Loucy (cell line): ENCODE measurements at regions not wholly inside any gene's neighbourhood (a gene's known extent, or its start where the extent isn't known, plus 50 kb on each side); places are given as distances from the start of the nearest gene placed in this dataset.

Source experiments
- CTCF ChIP-seq: fragments of 200-600 bp; sonication (generic); conservative IDR thresholded peaks from 2 replicates; pipeline ENCODE4 v1.5.1; 2014; ENCODE audit warnings: mild to moderate bottlenecking, antibody characterized with exemption, low read length
- EZH2phosphoT487 ChIP-seq: fragments of 200-600 bp; IDR thresholded peaks from 2 replicates; pipeline ENCODE4 v1.6.1; 2018; ENCODE audit warnings: antibody characterized with exemption, mild to moderate bottlenecking, moderate library complexity, borderline replicate concordance

GRCh38 chr20:33926425-33926824 lies 67.3 kb upstream of the RALY start:
- no peak for TF ChIP-seq CTCF
- TF ChIP-seq EZH2phosphoT487 = no peak
